ENCODE measurements at regions not wholly inside any gene's neighbourhood (a gene's known extent, or its start where the extent isn't known, plus 50 kb on each side); places are given as distances from the start of the nearest gene placed in this dataset.

DNA sequence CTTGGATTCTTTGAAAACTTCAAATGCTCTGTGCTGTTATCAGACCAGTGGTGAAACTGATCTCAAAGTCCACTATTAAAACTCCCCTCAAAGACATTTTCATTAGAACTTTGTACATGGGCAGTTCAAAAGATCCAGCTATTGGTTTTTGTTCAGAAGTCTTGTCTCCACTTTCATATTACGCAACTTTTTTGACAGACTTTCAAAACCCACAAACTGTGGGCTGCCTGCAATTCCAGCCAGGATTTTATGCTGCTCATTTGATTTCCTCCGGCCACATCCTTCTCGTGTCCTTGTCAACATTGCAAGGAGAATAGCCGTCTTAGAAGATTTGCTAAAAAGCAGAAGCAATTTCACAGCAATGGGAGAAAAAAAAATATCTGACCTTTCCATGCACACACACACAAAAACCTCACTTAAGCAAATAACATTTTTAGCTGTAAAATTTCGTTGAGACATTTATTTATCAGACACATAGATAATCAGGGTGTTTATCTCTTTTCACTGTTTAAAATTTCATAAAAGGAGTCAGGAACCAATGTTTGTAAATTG, 1990.5 kb downstream of the MAT2B start:
- DNase-seq (ENCODE audit: low read depth, low spot score) (no peak), FAIRE-seq (no peak)
- no peak for TF ChIP-seq CTCF (optimal IDR thresholded peaks at IDR 0.05 in 1 of 3, IDR thresholded peaks at IDR 0.05 in 1 of 3, conservative IDR thresholded peaks at IDR 0.05 in 1 of 3; ENCODE audit: extremely low read depth in 1 of 3, insufficient read depth in 2 of 3, low read length in 3 of 3)
- no peak for TF ChIP-seq EZH2 (IDR thresholded peaks at IDR 0.05; ENCODE audit: low read length)

DNA sequence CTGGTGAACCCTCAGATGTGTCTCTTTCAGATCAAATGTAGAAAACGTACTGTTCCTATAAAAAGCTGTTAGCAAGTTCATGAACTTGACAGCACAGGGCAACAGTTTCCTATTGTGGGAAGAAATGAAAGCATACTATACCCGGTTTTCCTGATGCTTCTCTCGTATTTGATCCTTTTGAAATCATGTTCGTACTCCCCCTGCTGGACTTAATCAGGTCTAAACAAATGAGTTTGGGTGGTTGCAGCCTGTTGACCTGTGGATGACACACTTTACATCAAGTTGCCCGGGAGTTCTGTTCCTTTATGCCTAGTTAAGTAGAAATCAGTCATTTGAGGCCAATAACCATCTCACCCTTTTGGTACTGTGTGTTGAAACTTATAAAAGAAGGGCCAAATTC, 1992.3 kb downstream of the MAT2B start:
- no peak for FAIRE-seq
- no peak overlapping the region for H3K4me3 ChIP-seq (ENCODE audit: control insufficient read depth in 2 of 3, extremely low read depth in 1 of 3, insufficient read depth in 2 of 3, low read depth in 1 of 3, low read length in 3 of 3)
- no peaks in the 10 kb centered on the region for H3K4me1 ChIP-seq (ENCODE audit: control insufficient read depth, extremely low read depth, insufficient read depth, low read length)
- H3K9me1 ChIP-seq (ENCODE audit: control insufficient read depth, extremely low read depth, insufficient read depth, low read length), result no peaks in the 10 kb centered on the region
- H3K79me2 ChIP-seq (ENCODE audit: control insufficient read depth, insufficient read depth, low read length), result no peaks in the 10 kb centered on the region
- dilution Hi-C loops (cut with MboI; ENCODE audit: extremely low pct_ligation_motif_present, low sequenced_read_pairs), result no loop called here
- no peak for DNase-seq (ENCODE audit: low read depth, low spot score)
- no peak overlapping the region for H3K4me2 ChIP-seq (ENCODE audit: control insufficient read depth, extremely low read depth, insufficient read depth, low read depth, low read length)
- H3K36me3 ChIP-seq (ENCODE audit: control insufficient read depth in 2 of 2, extremely low read depth in 1 of 2, insufficient read depth in 2 of 2, low read length in 2 of 2), result no peaks in the 10 kb centered on the region
- no peak overlapping the region for H3K9ac ChIP-seq (ENCODE audit: control insufficient read depth, extremely low read depth, insufficient read depth, low read length)
- no peaks in the 10 kb centered on the region for H4K20me1 ChIP-seq (ENCODE audit: control insufficient read depth, extremely low read depth, insufficient read depth, low read length)
- H3K27me3 ChIP-seq (ENCODE audit: control insufficient read depth, extremely low read depth, insufficient read depth, low read length), result no peaks in the 10 kb centered on the region
- TF ChIP-seq EZH2 (IDR thresholded peaks at IDR 0.05; ENCODE audit: low read length) (no peak), CTCF (optimal IDR thresholded peaks at IDR 0.05 in 1 of 3, IDR thresholded peaks at IDR 0.05 in 1 of 3, conservative IDR thresholded peaks at IDR 0.05 in 1 of 3; ENCODE audit: extremely low read depth in 1 of 3, insufficient read depth in 2 of 3, low read length in 3 of 3) (no peak)
- no peaks in the 10 kb centered on the region for H3K9me3 ChIP-seq (ENCODE audit: control insufficient read depth, low read depth, low read length)
- no peak overlapping the region for H2AFZ ChIP-seq (ENCODE audit: control insufficient read depth, low read length)
- H3K27ac ChIP-seq (ENCODE audit: control insufficient read depth, insufficient read depth, low read length), result no peak overlapping the region

More for the DNA sequence above, 1990.5 kb downstream of the MAT2B start:
- H3K4me1 ChIP-seq (ENCODE audit: control insufficient read depth, extremely low read depth, insufficient read depth, low read length), result no peaks in the 10 kb centered on the region
- H2AFZ ChIP-seq (ENCODE audit: control insufficient read depth, low read length), result no peak overlapping the region
- H3K9me1 ChIP-seq (ENCODE audit: control insufficient read depth, extremely low read depth, insufficient read depth, low read length), result no peaks in the 10 kb centered on the region
- no peaks in the 10 kb centered on the region for H3K27me3 ChIP-seq (ENCODE audit: control insufficient read depth, extremely low read depth, insufficient read depth, low read length)
- no peaks in the 10 kb centered on the region for H3K36me3 ChIP-seq (ENCODE audit: control insufficient read depth in 2 of 2, extremely low read depth in 1 of 2, insufficient read depth in 2 of 2, low read length in 2 of 2)
- no peak overlapping the region for H3K4me2 ChIP-seq (ENCODE audit: control insufficient read depth, extremely low read depth, insufficient read depth, low read depth, low read length)
- H3K4me3 ChIP-seq (ENCODE audit: control insufficient read depth in 2 of 3, extremely low read depth in 1 of 3, insufficient read depth in 2 of 3, low read depth in 1 of 3, low read length in 3 of 3), result no peak overlapping the region
- H3K9ac ChIP-seq (ENCODE audit: control insufficient read depth, extremely low read depth, insufficient read depth, low read length), result no peak overlapping the region
- no peaks in the 10 kb centered on the region for H3K9me3 ChIP-seq (ENCODE audit: control insufficient read depth, low read depth, low read length)
- no peaks in the 10 kb centered on the region for H4K20me1 ChIP-seq (ENCODE audit: control insufficient read depth, extremely low read depth, insufficient read depth, low read length)
- dilution Hi-C loops (cut with MboI; ENCODE audit: extremely low pct_ligation_motif_present, low sequenced_read_pairs), result no loop called here
- no peaks in the 10 kb centered on the region for H3K79me2 ChIP-seq (ENCODE audit: control insufficient read depth, insufficient read depth, low read length)
- no peak overlapping the region for H3K27ac ChIP-seq (ENCODE audit: control insufficient read depth, insufficient read depth, low read length)

Data from keratinocyte (primary cell).